B cell (primary cell): ENCODE measurements at regions not wholly inside any gene's neighbourhood (a gene's known extent, or its start where the extent isn't known, plus 50 kb on each side); places are given as distances from the start of the nearest gene placed in this dataset.

ENCODE experiments used
- ATAC-seq: fragments of 200-7000 bp; cut with Tn5 transposase; one replicate; pipeline ENCODE4 v1.10.0; 2021; ENCODE audit warnings: low read depth, mild to moderate bottlenecking, moderate number of reproducible peaks, moderate library complexity
- CTCF ChIA-PET: fragments of 350-600 bp; sonication (Branson Sonifier 250); formaldehyde crosslinking; loops from one replicate; lab custom pipeline; 2021; ENCODE audit warnings: antibody characterized with exemption, inconsistent platforms; lab: Charles Lee
- POLR2A ChIA-PET: fragments of 350-600 bp; sonication (Branson Sonifier 250); formaldehyde crosslinking; loops from one replicate; lab custom pipeline; 2021; ENCODE audit warnings: antibody characterized with exemption; lab: Charles Lee
- DNase-seq: peaks from one replicate; pipeline ENCODE4 v3.0.0; 2013
- H2AFZ ChIP-seq: 2 replicates; pipeline ENCODE4 v1.6.1; 2012; ENCODE audit warnings: mild to moderate bottlenecking, low read depth, low read length; ENCODE audit not compliant: insufficient read depth, poor library complexity, severe bottlenecking
- H3K27ac ChIP-seq, 2 donors: 1 replicate in 1 of 2; 2 replicates in 1 of 2; pipeline ENCODE4 v1.5.1; 2012 to 2013; ENCODE audit warnings: low read length in 2 of 2, mild to moderate bottlenecking in 2 of 2, moderate library complexity in 1 of 2
- H3K27me3 ChIP-seq, 4 experiments: fragments of 200-600 bp in 1 of 4; sonication (generic) in 1 of 4; replicated peaks in 1 of 4; 1 replicate in 2 of 4; 2 replicates in 2 of 4; pipeline versions ENCODE4 v1.6.1 to v1.7.0; 2013 to 2016; ENCODE audit warnings: low read length in 3 of 4, mild to moderate bottlenecking in 2 of 4, mixed read lengths in 1 of 4, moderate library complexity in 1 of 4; ENCODE audit not compliant: insufficient read depth in 4 of 4, control insufficient read depth in 3 of 4; ENCODE audit errors: control extremely low read depth in 1 of 4
- H3K36me3 ChIP-seq, 2 experiments: replicated peaks in 1 of 2; 1 replicate in 1 of 2; 2 replicates in 1 of 2; pipeline versions ENCODE4 v1.6.1 to v1.7.1; 2013; ENCODE audit warnings: low read length in 1 of 2; ENCODE audit not compliant: insufficient read depth in 2 of 2, control insufficient read depth in 1 of 2; ENCODE audit errors: control extremely low read depth in 1 of 2, extremely low read depth in 1 of 2
- H3K4me1 ChIP-seq, 2 donors: fragments of 200-600 bp in 1 of 2; sonication (generic) in 1 of 2; 1 replicate in 1 of 2; 2 replicates in 1 of 2; pipeline versions ENCODE4 v1.5.1 to v1.6.1; 2013 to 2017; ENCODE audit warnings: low read length in 2 of 2; ENCODE audit not compliant: control insufficient read depth in 2 of 2, insufficient read depth in 2 of 2
- H3K4me2 ChIP-seq: replicated peaks from 2 replicates; pipeline ENCODE3; 2012; ENCODE audit warnings: mild to moderate bottlenecking, low read depth, low read length; ENCODE audit not compliant: poor library complexity, severe bottlenecking
- H3K4me3 ChIP-seq, 5 experiments: fragments of 200-600 bp in 1 of 5; sonication (generic) in 1 of 5; 1 replicate in 3 of 5; 2 replicates in 2 of 5; pipeline versions ENCODE4 v1.5.1 to v1.7.0; 2011 to 2016; ENCODE audit warnings: low read length in 4 of 5, mild to moderate bottlenecking in 4 of 5, low read depth in 2 of 5, control low read depth in 1 of 5, moderate library complexity in 1 of 5; ENCODE audit not compliant: insufficient read depth in 1 of 5; ENCODE audit errors: control extremely low read depth in 1 of 5, extremely low read depth in 1 of 5
- H3K79me2 ChIP-seq: fragments of 200-600 bp; sonication (generic); one replicate; pipeline ENCODE4 v1.6.0; 2016; ENCODE audit warnings: low read length; ENCODE audit not compliant: control insufficient read depth, insufficient read depth
- H3K9ac ChIP-seq: fragments of 200-600 bp; sonication (generic); 2 replicates; pipeline ENCODE4 v1.6.1; 2017; ENCODE audit warnings: mild to moderate bottlenecking, low read length, moderate library complexity
- H3K9me3 ChIP-seq, 3 donors: one replicate each; pipeline versions ENCODE4 v1.6.1 to v1.7.1; 2013; ENCODE audit warnings: low read length in 2 of 3; ENCODE audit not compliant: control insufficient read depth in 2 of 3, insufficient read depth in 1 of 3; ENCODE audit errors: control extremely low read depth in 1 of 3
- H4K20me1 ChIP-seq: 2 replicates; pipeline ENCODE4 v1.6.0; 2012; ENCODE audit warnings: mild to moderate bottlenecking, low read length; ENCODE audit not compliant: insufficient read depth, control insufficient read depth, poor library complexity, severe bottlenecking
- H3K27ac Mint-ChIP-seq: one replicate; pipeline ENCODE4 v1.8.0; 2021; ENCODE audit warnings: mixed read lengths
- H3K27me3 Mint-ChIP-seq: one replicate; pipeline ENCODE4 v1.8.0; 2021; ENCODE audit warnings: mixed read lengths
- H3K4me1 Mint-ChIP-seq: one replicate; pipeline ENCODE4 v1.8.0; 2021; ENCODE audit warnings: mixed read lengths
- H3K4me3 Mint-ChIP-seq: one replicate; pipeline ENCODE4 v1.8.0; 2021; ENCODE audit warnings: mixed read lengths
- H3K9me3 Mint-ChIP-seq: one replicate; pipeline ENCODE4 v1.8.0; 2022; ENCODE audit warnings: mixed read lengths; ENCODE audit not compliant: insufficient read depth
- EZH2 ChIP-seq: IDR thresholded peaks from 2 replicates; pipeline ENCODE4 v1.6.1; 2012; ENCODE audit warnings: borderline replicate concordance, low read depth, mild to moderate bottlenecking, moderate library complexity, low read length; ENCODE audit not compliant: insufficient read depth, poor library complexity, severe bottlenecking
- WGBS: methylation state at CpG from one replicate; pipeline ENCODE4 v1.1.5; 2013; ENCODE audit warnings: missing lambda C conversion rate; ENCODE audit not compliant: insufficient coverage; 5-methylcytosine and 5-hydroxymethylcytosine counted together
- intact Hi-C: fragments of 100-400 bp; cut with micrococcal nuclease; formaldehyde crosslinking; loops from one replicate; pipeline ENCODE4 v1.10.0; 2022
- TF ChIP-seq, protein P1 (sequence below): fragments of 200-600 bp; IDR thresholded peaks from one replicate; pipeline ENCODE4 v1.8.0; 2022; ENCODE audit warnings: antibody characterized with exemption, mild to moderate bottlenecking

GRCh38 chr10:131843881-131844284, 56.9 kb upstream of the PPP2R2D start:
- Mint-ChIP-seq H3K4me3 (no peak overlapping the region), H3K27ac (no peak overlapping the region), H3K27me3 (no peaks in the 10 kb centered on the region), H3K9me3 (no peaks in the 10 kb centered on the region), H3K4me1 (no peaks in the 10 kb centered on the region)
- Histone ChIP-seq H4K20me1 (no peaks in the 10 kb centered on the region), H3K4me3 (no peak overlapping the region), H3K9ac (no peak overlapping the region), H3K27me3 (no peaks in the 10 kb centered on the region), H2AFZ (no peak overlapping the region), H3K9me3 (peaks cover 0 to 15% (median 0%) of the 10 kb centered on the region in 3 donors), H3K27ac (no peak overlapping the region), H3K79me2 (no peaks in the 10 kb centered on the region), H3K36me3 (no peaks in the 10 kb centered on the region), H3K4me1 (no peaks in the 10 kb centered on the region), H3K4me2 (no peak overlapping the region)
- DNase-seq (no peak), ATAC-seq (no peak)
- WGBS: 97% methylated on average over 16 of the region's 16 CpGs
- TF ChIP-seq, protein P1, sequence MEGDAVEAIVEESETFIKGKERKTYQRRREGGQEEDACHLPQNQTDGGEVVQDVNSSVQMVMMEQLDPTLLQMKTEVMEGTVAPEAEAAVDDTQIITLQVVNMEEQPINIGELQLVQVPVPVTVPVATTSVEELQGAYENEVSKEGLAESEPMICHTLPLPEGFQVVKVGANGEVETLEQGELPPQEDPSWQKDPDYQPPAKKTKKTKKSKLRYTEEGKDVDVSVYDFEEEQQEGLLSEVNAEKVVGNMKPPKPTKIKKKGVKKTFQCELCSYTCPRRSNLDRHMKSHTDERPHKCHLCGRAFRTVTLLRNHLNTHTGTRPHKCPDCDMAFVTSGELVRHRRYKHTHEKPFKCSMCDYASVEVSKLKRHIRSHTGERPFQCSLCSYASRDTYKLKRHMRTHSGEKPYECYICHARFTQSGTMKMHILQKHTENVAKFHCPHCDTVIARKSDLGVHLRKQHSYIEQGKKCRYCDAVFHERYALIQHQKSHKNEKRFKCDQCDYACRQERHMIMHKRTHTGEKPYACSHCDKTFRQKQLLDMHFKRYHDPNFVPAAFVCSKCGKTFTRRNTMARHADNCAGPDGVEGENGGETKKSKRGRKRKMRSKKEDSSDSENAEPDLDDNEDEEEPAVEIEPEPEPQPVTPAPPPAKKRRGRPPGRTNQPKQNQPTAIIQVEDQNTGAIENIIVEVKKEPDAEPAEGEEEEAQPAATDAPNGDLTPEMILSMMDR: no peak
- no peak for TF ChIP-seq EZH2
- POLR2A ChIA-PET: no interaction called here
- intact Hi-C loops: no loop called here
- CTCF ChIA-PET: no interaction called here

- ChIA-PET CTCF (no interaction called here), POLR2A (no interaction called here)
- H3K27me3 ChIP-seq: no peaks in the 10 kb centered on the region
- no peaks in the 10 kb centered on the region for H3K79me2 ChIP-seq
- H4K20me1 ChIP-seq: no peaks in the 10 kb centered on the region
- 92% methylated on average over 22 of the region's 22 CpGs for WGBS
- no peak overlapping the region for H3K27ac Mint-ChIP-seq
- no peak overlapping the region for H3K27ac ChIP-seq
- H2AFZ ChIP-seq: no peak overlapping the region
- intact Hi-C loops: no loop called here
- DNase-seq (no peak), ATAC-seq (no peak)
- no peaks in the 10 kb centered on the region for H3K36me3 ChIP-seq
- no peak for TF ChIP-seq EZH2
- TF ChIP-seq, protein P1: no peak
- H3K4me1 Mint-ChIP-seq: no peaks in the 10 kb centered on the region
- H3K4me3 Mint-ChIP-seq: no peak overlapping the region
- H3K9ac ChIP-seq: no peak overlapping the region
- no peak overlapping the region for H3K4me3 ChIP-seq
- H3K4me1 ChIP-seq: no peaks in the 10 kb centered on the region
- H3K9me3 ChIP-seq: peaks cover 0 to 15% (median 0%) of the 10 kb centered on the region in 3 donors
- no peak overlapping the region for H3K4me2 ChIP-seq
- no peaks in the 10 kb centered on the region for H3K27me3 Mint-ChIP-seq
- no peaks in the 10 kb centered on the region for H3K9me3 Mint-ChIP-seq
These were observed 56.2 kb upstream of the PPP2R2D start for GRCh38 chr10:131844529-131845084.
